OCI-LY7 (cell line): ENCODE measurements at regions not wholly inside any gene's neighbourhood (a gene's known extent, or its start where the extent isn't known, plus 50 kb on each side); places are given as distances from the start of the nearest gene placed in this dataset.

Experiments used
- CTCF ChIP-seq: fragments of 200-600 bp; sonication (generic); conservative IDR thresholded peaks from 2 replicates; pipeline ENCODE4 v1.5.1; 2014; ENCODE audit warnings: mild to moderate bottlenecking, antibody characterized with exemption, low read length, moderate library complexity, mixed read lengths
- EZH2phosphoT487 ChIP-seq: fragments of 200-600 bp; sonication (generic); IDR thresholded peaks from 2 replicates; pipeline ENCODE4 v1.6.1; 2018; ENCODE audit warnings: low read depth, borderline replicate concordance, mild to moderate bottlenecking, mixed run types, antibody characterized with exemption, low read length, moderate library complexity, mixed read lengths

- TF ChIP-seq EZH2phosphoT487 (no peak), CTCF (no peak)
These were observed 156.8 kb downstream of the FASLG start for GRCh38 chr1:172815740-172816139.
